ENCODE measurements at regions not wholly inside any gene's neighbourhood (a gene's known extent, or its start where the extent isn't known, plus 50 kb on each side); places are given as distances from the start of the nearest gene placed in this dataset.

- no peak for DNase-seq (ENCODE audit: low spot score)
Observed at GRCh38 chr14:100955201-100955600, 51.7 kb upstream of the RTL1 start.

- no peak for DNase-seq (ENCODE audit: low spot score)
Observed at GRCh38 chr14:100962494-100962893, 59.0 kb upstream of the RTL1 start.

- no peak for DNase-seq (ENCODE audit: low spot score)
Observed at GRCh38 chr14:100965296-100965695, 61.8 kb upstream of the RTL1 start.

GRCh38 chr14:100967178-100967577 lies 63.7 kb upstream of the RTL1 start:
- DNase-seq (ENCODE audit: low spot score), result no peak

- DNase-seq (ENCODE audit: low spot score), result no peak
Observed at GRCh38 chr14:100967930-100968329, 64.4 kb upstream of the RTL1 start.

- DNase-seq (ENCODE audit: low spot score), result no peak
Observed at GRCh38 chr14:100972118-100972897, 68.8 kb upstream of the RTL1 start.

GRCh38 chr14:100975671-100976070 lies 72.1 kb upstream of the RTL1 start:
- no peak for DNase-seq (ENCODE audit: low spot score)

- no peak for DNase-seq (ENCODE audit: low spot score)
Observed at GRCh38 chr14:100979079-100979478, 75.6 kb upstream of the RTL1 start.

- DNase-seq (ENCODE audit: low spot score), result no peak
Observed at GRCh38 chr14:100979780-100980179, 76.3 kb upstream of the RTL1 start.

- no peak for DNase-seq (ENCODE audit: low spot score)
Observed at GRCh38 chr14:100980823-100981222, 77.3 kb upstream of the RTL1 start.

- DNase-seq (ENCODE audit: low spot score), result no peak
Observed at GRCh38 chr14:100981809-100982208, 78.3 kb upstream of the RTL1 start.

- DNase-seq (ENCODE audit: low spot score), result no peak
Observed at GRCh38 chr14:100982353-100982752, 78.8 kb upstream of the RTL1 start.

GRCh38 chr14:100982762-100983161 lies 79.2 kb upstream of the RTL1 start:
- no peak for DNase-seq (ENCODE audit: low spot score)

GRCh38 chr14:100983710-100984109 lies 80.2 kb upstream of the RTL1 start:
- DNase-seq (ENCODE audit: low spot score), result no peak

- no peak for DNase-seq (ENCODE audit: low spot score)
Observed at GRCh38 chr14:100988011-100988410, 84.5 kb upstream of the RTL1 start.

- no peak for DNase-seq (ENCODE audit: low spot score)
Observed at GRCh38 chr14:100988411-100988900, 84.9 kb upstream of the RTL1 start.

GRCh38 chr14:100988956-100989355 lies 85.4 kb upstream of the RTL1 start:
- DNase-seq (ENCODE audit: low spot score), result no peak

GRCh38 chr14:100989924-100990323 lies 86.4 kb upstream of the RTL1 start:
- no peak for DNase-seq (ENCODE audit: low spot score)

- no peak for DNase-seq (ENCODE audit: low spot score)
Observed at GRCh38 chr14:100994082-100994481, 90.6 kb upstream of the RTL1 start.

GRCh38 chr14:100994756-100995330 lies 91.3 kb upstream of the RTL1 start:
- no peak for DNase-seq (ENCODE audit: low spot score)

GRCh38 chr14:101000711-101001250 lies 97.3 kb upstream of the RTL1 start:
- DNase-seq (ENCODE audit: low spot score), result no peak

- no peak for DNase-seq (ENCODE audit: low spot score)
Observed at GRCh38 chr14:101001311-101002069, 98.0 kb upstream of the RTL1 start.

- no peak for DNase-seq (ENCODE audit: low spot score)
Observed at GRCh38 chr14:101002738-101003137, 99.2 kb upstream of the RTL1 start.
